ENCODE measurements at regions not wholly inside any gene's neighbourhood (a gene's known extent, or its start where the extent isn't known, plus 50 kb on each side); places are given as distances from the start of the nearest gene placed in this dataset.
A peak's percentile ranks its signal among the peaks of the same experiment; 100 is the strongest.

DNA sequence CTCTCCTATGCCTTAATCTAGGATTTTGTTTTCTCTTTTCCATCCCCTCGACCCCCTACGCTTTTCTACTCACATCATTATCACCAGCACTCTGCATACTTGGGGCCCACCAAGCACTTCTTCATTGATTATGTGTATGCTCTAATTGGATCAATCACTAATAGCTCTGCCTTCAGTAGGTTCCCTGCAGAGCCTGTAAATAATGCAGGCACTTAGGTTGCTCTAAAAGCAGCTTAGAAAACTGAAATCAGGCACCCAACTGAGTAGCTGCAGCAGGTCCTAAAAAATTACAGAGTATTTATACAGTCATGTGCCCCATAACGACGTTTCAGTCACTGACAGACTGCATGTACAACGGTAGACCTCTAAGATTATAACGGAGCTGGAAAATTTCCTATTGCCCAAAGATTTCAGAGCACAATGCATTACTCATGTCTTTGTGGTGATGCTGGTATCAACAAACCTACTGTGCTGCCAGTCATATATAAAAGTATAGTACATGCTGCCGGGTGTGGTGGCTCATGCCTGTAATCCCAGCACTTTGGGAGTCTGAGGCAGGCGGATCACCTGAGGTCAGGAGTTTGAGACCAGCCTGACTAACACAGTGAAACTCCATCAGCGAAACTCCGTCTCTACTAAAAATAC, 280.4 kb downstream of the HS3ST3B1 start:
- no peak overlapping the region for H2AFZ ChIP-seq (ENCODE audit: low read depth, low read length)
- no peaks in the 10 kb centered on the region for H3K79me2 ChIP-seq (replicated peaks; ENCODE audit: insufficient read depth, low read length)
- H3K9me2 ChIP-seq (ENCODE audit: insufficient read depth, low read length), result no peaks in the 10 kb centered on the region
- H3K9me3 ChIP-seq (ENCODE audit: low read length), result no peaks in the 10 kb centered on the region
- no peaks in the 10 kb centered on the region for H3K36me3 ChIP-seq (ENCODE audit: insufficient read depth, low read length)
- peaks cover 14% of the 10 kb centered on the region for H3K27me3 ChIP-seq (ENCODE audit: insufficient read depth, low read depth, low read length)
- no peak overlapping the region for H3K9ac ChIP-seq (ENCODE audit: low read length)
- peak overlapping the region; percentile 11 for H3K4me3 ChIP-seq (ENCODE audit: low read length)
- no peak overlapping the region for H3K4me2 ChIP-seq (ENCODE audit: low read length)
- no peaks in the 10 kb centered on the region for H3F3A ChIP-seq (ENCODE audit: insufficient read depth, low read length, poor library complexity, severe bottlenecking)
- TF ChIP-seq POLR2AphosphoS5 (IDR thresholded peaks at IDR 0.05) (peak; percentile 76), REST (IDR thresholded peaks at IDR 0.05; ENCODE audit: borderline replicate concordance) (peak; percentile 39), EP300 (conservative IDR thresholded peaks at IDR 0.05; ENCODE audit: poor library complexity, severe bottlenecking) (no peak)
- H4K20me1 ChIP-seq (ENCODE audit: insufficient read depth), result no peaks in the 10 kb centered on the region
- H3K27ac ChIP-seq (ENCODE audit: low read length), result no peak overlapping the region

- H3K27ac ChIP-seq (ENCODE audit: low read length), result no peak overlapping the region
- TF ChIP-seq SMC3 (conservative IDR thresholded peaks at IDR 0.05; ENCODE audit: poor library complexity) (no peak), EZH2 (IDR thresholded peaks at IDR 0.05; ENCODE audit: borderline replicate concordance, insufficient read depth, low read length, poor library complexity, severe bottlenecking) (no peak), TAF1 (IDR thresholded peaks at IDR 0.05; ENCODE audit: low read depth) (no peak), POLR2AphosphoS5 (IDR thresholded peaks at IDR 0.05) (no peak), EP300 (conservative IDR thresholded peaks at IDR 0.05; ENCODE audit: poor library complexity, severe bottlenecking) (no peak), REST (IDR thresholded peaks at IDR 0.05; ENCODE audit: borderline replicate concordance) (no peak), RAD21 (conservative IDR thresholded peaks at IDR 0.05) (no peak), MXI1 (conservative IDR thresholded peaks at IDR 0.05; ENCODE audit: poor library complexity, severe bottlenecking) (no peak)
- TF ChIP-seq, protein P1, sequence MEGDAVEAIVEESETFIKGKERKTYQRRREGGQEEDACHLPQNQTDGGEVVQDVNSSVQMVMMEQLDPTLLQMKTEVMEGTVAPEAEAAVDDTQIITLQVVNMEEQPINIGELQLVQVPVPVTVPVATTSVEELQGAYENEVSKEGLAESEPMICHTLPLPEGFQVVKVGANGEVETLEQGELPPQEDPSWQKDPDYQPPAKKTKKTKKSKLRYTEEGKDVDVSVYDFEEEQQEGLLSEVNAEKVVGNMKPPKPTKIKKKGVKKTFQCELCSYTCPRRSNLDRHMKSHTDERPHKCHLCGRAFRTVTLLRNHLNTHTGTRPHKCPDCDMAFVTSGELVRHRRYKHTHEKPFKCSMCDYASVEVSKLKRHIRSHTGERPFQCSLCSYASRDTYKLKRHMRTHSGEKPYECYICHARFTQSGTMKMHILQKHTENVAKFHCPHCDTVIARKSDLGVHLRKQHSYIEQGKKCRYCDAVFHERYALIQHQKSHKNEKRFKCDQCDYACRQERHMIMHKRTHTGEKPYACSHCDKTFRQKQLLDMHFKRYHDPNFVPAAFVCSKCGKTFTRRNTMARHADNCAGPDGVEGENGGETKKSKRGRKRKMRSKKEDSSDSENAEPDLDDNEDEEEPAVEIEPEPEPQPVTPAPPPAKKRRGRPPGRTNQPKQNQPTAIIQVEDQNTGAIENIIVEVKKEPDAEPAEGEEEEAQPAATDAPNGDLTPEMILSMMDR (IDR thresholded peaks at IDR 0.05; ENCODE audit: poor library complexity, severe bottlenecking), result no peak
- H3F3A ChIP-seq (ENCODE audit: insufficient read depth, low read length, poor library complexity, severe bottlenecking), result no peaks in the 10 kb centered on the region
- no peaks in the 10 kb centered on the region for H3K9me2 ChIP-seq (ENCODE audit: insufficient read depth, low read length)
- no peak overlapping the region for H3K4me3 ChIP-seq (ENCODE audit: low read length)
- H3K79me2 ChIP-seq (replicated peaks; ENCODE audit: insufficient read depth, low read length), result no peaks in the 10 kb centered on the region
- no peak overlapping the region for H3K4me2 ChIP-seq (ENCODE audit: low read length)
- H2AFZ ChIP-seq (ENCODE audit: low read depth, low read length), result no peak overlapping the region
- no peaks in the 10 kb centered on the region for H3K36me3 ChIP-seq (ENCODE audit: insufficient read depth, low read length)
- H4K20me1 ChIP-seq (ENCODE audit: insufficient read depth), result no peaks in the 10 kb centered on the region
- no peaks in the 10 kb centered on the region for H3K9me3 ChIP-seq (ENCODE audit: low read length)
- H3K27me3 ChIP-seq (ENCODE audit: insufficient read depth, low read depth, low read length), result peaks cover 11% of the 10 kb centered on the region
- no peak overlapping the region for H3K9ac ChIP-seq (ENCODE audit: low read length)
Observed at GRCh38 chr17:14580499-14580898, 279.6 kb downstream of the HS3ST3B1 start.

Data from neural cell (in vitro differentiated cells).